GM21528 (cell line): ENCODE measurements at regions not wholly inside any gene's neighbourhood (a gene's known extent, or its start where the extent isn't known, plus 50 kb on each side); places are given as distances from the start of the nearest gene placed in this dataset.

ENCODE experiments used
- ATAC-seq: cut with Tn5 transposase; IDR thresholded peaks from one replicate; pipeline ENCODE4 v1.9.1; 2021; ENCODE audit warnings: mild to moderate bottlenecking, moderate library complexity; ENCODE audit not compliant: unreplicated experiment, low FRiP score

GRCh38 chr20:22507240-22507961 lies 77.0 kb downstream of the FOXA2 start:
- ATAC-seq = no peak

DNA sequence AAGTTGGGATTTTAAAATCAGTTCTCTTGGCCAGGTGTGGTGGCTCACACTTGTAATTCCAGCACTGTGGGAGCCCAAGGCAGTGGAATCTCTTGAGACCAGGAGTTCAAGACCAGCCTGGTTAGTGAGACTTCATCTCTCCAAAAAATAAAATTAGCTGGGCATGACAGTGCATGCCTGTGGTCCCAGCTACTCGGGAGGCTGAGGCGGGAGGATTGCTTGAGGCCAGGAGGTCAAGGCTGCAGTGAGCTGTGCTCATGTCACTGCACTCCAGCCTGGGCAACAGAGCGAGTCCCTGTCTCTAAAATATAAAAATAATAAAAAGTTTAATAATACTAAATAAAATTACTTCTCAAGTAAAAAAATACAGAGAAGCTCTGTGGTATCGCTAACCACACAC lies 77.5 kb downstream of the FOXA2 start:
- no peak for ATAC-seq

GRCh38 chr20:22504829-22505377 lies 79.5 kb downstream of the FOXA2 start:
- no peak for ATAC-seq

- no peak for ATAC-seq
Observed at GRCh38 chr20:22503577-22503976, 80.8 kb downstream of the FOXA2 start.

DNA sequence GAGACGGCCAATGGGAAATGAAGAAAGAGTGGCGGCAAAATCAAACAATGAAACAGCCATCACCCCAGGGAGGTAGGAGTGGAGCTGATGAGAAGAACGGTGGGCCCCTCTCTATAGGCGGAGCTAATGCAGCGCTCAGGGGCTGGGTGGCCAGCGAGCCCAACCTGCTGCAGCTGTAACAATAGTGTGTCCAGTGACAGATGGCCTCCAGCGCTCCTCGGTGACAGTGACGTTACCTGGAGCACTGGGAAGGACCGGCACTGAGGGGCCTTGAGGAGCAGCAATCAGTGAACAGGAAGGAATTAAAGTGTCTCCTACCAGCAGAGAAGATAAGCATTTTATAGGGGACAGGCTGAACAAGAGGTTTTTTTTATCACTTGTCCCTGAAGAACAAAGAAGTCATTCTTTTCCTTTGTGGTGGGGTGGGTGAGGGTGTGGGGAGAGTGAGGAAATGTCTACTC lies 81.6 kb downstream of the FOXA2 start:
- ATAC-seq = no peak

GRCh38 chr20:22501566-22502344 lies 82.6 kb downstream of the FOXA2 start:
- no peak for ATAC-seq

- ATAC-seq = no peak
Observed at GRCh38 chr20:22501034-22501433, 83.3 kb downstream of the FOXA2 start.

DNA sequence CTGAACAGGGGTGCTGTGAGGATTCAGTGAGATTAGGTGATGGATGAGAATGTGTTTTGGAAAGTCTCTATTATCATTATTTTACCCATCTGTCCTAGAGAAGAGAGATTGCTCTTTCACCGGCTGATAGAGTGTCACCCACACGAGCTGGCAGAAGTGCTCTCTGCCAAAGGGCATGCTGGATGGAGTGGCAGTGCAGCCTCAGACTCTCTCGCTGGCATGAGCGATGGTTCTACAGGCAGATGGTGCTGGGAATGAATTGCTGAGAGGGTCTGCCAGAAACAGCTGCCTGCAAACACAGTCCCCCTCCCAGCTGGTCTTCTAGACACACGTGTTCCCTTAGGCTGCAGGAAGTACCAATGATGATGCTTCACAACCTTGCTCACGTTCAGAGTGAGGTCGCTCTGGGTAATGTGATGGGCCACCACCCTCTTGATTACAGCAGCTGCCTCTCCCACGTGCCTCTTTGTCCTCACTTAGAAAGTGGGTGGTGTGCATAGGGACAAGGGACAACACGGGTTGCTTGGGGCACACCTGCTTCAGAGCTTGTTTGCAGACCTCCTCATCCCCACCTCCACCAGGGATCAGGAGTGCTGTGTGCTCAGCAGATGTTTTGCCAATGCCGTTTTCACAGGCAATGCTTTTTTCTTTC lies 84.7 kb downstream of the FOXA2 start:
- ATAC-seq = no peak

DNA sequence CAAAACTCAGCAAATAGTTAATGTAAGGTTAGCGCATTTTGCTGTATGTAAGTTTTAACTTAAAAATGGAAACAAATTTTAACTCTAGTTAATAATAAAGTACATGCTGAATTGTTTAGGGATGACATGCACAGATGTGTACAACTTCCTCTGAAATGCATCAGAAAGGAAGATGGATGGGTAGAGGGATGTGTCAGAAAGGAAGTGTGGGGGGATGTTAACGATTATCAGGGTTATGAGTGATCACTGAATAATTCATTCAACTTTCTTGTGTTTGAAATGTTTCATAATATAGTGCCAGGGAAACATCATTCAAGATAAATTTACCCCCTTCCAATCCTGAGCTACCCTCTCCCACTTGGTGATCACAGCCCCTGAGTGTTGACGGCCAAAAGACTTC lies 87.6 kb downstream of the FOXA2 start:
- no peak for ATAC-seq

DNA sequence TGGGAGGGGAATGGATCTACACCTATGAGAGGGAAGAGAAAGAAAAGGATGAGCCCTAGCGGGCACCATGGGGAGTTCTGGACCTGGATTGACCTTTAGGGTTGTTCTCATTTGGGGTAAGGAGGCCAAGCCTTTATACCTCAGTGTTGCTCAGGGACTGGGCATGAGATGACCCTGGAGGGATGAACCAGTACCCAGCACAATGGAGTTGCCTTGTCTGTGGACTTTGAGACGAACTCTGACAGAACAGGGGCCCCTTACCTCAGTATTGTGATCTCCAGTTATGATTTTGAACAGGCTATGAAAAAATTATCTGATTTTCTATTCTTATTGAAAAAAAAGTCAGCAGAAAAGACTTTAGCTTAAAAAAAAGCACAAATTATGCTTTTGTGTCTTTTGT lies 88.6 kb downstream of the FOXA2 start:
- ATAC-seq = no peak

GRCh38 chr20:22495172-22495571 lies 89.2 kb downstream of the FOXA2 start:
- ATAC-seq = no peak

- ATAC-seq = no peak
Observed at GRCh38 chr20:22492497-22492896, 91.9 kb downstream of the FOXA2 start.

DNA sequence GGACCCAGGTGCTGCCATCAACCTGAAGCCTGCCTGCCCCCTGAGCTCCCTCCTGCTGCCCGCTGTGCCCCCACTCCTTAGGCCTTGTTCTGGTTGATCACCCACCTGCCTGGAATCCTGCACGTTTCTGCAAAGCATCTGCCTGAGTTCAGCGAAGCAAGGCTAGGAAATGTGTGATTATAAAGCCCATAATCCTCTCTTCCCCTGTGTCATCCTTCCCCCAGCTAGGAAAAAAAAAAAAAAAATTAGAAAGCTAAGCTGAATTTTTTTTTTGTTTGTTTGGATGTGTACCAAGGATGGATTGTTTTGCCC lies 93.2 kb downstream of the FOXA2 start:
- no peak for ATAC-seq

GRCh38 chr20:22490287-22491193 lies 93.8 kb downstream of the FOXA2 start:
- ATAC-seq = no peak

- ATAC-seq = no peak
Observed at GRCh38 chr20:22489626-22490286, 94.6 kb downstream of the FOXA2 start.

DNA sequence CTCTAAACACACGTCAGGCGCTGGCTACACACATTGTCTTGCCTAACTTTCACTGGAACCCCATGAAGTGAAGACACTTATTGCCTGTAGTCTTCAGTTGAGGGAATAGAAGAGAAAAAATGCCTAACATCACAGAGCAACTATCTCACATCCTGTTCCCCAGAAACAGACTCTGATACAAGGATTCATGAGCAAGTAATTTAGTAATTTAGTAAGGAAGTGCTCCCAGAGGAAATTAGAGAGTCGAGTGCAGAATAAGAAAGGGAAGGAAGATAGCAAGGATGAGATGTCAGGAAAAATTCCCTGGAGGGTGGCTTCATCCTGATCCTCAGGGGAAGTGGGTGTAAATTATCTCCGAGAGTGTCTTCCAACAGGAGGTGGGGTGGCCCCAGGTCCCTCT lies 104.0 kb downstream of the FOXA2 start:
- no peak for ATAC-seq

DNA sequence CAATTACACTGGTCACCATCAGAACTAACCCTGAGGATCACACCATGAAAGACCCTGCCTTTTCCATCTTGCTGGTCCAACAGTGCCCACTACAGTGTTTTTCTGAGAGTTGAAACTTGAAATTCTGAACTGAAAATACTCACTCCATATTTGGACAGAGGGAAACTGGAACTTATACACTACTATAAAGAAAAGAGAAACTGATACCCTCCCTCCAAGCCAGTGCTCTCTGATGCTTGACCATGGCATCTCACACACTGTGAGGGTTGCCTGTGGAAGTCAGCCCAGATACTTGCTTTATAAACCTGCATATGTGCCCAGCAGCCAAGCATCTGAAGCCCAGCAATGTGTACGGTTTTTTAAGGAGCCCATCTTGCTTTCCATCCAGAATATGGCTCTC lies 108.7 kb downstream of the FOXA2 start:
- peak; percentile 72 for ATAC-seq

DNA sequence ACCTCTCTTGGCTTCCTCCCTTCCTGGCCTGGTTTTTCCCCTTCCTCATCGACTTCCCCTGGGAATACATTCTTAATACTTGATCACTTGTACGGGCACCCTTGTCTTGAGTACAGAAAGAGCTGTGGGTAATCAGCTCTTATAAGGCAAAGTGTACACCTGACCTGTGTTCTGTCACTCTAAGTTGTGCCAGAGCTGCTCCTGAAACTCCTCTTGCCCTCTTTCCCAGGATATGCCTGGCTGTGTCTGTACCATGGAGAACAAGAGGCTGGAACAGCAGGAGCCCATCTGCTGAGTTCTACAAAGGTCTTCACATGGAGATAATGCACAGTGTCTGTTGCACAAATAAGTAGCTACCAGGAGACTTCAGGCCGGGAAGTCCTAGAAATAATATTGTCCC lies 110.1 kb downstream of the FOXA2 start:
- no peak for ATAC-seq

GRCh38 chr20:22473293-22473692 lies 111.1 kb downstream of the FOXA2 start:
- ATAC-seq = no peak
